ENCODE measurements at regions not wholly inside any gene's neighbourhood (a gene's known extent, or its start where the extent isn't known, plus 50 kb on each side); places are given as distances from the start of the nearest gene placed in this dataset.

DNA sequence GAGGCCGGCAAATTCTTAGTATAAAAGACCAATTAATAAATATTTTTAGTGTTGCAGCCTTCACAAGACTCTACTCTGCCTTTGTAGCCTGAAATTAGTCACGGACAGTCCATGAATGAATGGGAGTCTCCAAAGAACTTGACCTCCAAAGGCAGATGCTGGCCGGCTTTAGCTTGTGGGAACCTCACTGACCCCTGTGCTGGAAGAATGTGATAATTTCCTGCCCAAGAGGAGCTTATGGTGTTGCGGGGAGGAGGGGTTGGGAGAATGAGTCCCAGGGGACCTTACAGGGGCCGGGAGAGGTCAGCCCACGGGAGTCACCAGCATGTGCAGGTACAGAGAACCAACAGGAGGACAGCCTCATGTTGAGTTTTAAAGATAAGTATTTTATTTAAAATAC, 143.1 kb downstream of the IRX2 start:
- TF ChIP-seq EZH2 (optimal IDR thresholded peaks at IDR 0.05; ENCODE audit: low read depth, low read length), result no peak
- TF ChIP-seq, protein P1, sequence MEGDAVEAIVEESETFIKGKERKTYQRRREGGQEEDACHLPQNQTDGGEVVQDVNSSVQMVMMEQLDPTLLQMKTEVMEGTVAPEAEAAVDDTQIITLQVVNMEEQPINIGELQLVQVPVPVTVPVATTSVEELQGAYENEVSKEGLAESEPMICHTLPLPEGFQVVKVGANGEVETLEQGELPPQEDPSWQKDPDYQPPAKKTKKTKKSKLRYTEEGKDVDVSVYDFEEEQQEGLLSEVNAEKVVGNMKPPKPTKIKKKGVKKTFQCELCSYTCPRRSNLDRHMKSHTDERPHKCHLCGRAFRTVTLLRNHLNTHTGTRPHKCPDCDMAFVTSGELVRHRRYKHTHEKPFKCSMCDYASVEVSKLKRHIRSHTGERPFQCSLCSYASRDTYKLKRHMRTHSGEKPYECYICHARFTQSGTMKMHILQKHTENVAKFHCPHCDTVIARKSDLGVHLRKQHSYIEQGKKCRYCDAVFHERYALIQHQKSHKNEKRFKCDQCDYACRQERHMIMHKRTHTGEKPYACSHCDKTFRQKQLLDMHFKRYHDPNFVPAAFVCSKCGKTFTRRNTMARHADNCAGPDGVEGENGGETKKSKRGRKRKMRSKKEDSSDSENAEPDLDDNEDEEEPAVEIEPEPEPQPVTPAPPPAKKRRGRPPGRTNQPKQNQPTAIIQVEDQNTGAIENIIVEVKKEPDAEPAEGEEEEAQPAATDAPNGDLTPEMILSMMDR (IDR thresholded peaks at IDR 0.05; ENCODE audit: low read length), result no peak
